GM12872 (cell line): ENCODE measurements at regions not wholly inside any gene's neighbourhood (a gene's known extent, or its start where the extent isn't known, plus 50 kb on each side); places are given as distances from the start of the nearest gene placed in this dataset.

Source experiments
- CTCF ChIP-seq: IDR thresholded peaks from 3 replicates; pipeline ENCODE4 v1.5.1; 2011; ENCODE audit warnings: low read depth, mild to moderate bottlenecking, low read length, moderate library complexity; ENCODE audit not compliant: insufficient read depth

DNA sequence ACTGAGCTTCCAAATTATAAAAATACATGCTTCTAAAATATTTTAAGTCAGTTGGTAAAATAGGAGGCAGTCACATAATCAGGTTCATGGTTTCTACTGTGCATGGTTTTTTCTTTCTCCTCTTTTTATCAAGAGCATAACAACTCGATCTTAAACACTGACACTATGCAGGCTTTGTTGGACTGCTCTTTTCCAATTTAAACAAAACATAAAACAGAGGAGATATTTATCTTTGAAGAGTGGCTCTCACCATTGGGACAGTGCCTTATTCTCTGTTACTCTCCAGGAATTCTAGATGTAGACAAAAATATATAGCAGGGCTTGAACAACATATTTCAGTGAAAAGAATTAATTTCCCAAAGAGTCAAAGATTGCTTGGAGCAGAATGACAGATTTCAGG is 883.5 kb upstream of the ADGRL2 start:
- no peak for TF ChIP-seq CTCF

DNA sequence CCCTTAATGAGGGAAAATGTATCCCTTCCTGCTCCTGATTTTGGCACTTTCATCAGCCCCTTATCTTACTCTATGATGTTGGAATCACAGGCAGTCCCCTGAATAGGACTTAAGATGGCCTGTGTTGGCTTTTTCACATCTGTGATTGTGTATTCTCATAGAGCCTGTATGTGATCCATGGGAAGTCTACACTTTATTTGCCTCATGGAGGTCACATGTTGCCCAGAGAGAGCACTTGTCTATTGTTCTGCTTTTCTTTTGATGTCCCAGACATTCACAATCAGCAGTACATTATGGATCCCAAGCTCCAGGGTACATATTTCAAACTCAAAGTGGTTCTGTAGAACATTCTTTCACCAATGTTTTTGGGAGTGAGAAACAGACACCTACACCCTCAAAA is 885.2 kb upstream of the ADGRL2 start:
- TF ChIP-seq CTCF, result no peak

DNA sequence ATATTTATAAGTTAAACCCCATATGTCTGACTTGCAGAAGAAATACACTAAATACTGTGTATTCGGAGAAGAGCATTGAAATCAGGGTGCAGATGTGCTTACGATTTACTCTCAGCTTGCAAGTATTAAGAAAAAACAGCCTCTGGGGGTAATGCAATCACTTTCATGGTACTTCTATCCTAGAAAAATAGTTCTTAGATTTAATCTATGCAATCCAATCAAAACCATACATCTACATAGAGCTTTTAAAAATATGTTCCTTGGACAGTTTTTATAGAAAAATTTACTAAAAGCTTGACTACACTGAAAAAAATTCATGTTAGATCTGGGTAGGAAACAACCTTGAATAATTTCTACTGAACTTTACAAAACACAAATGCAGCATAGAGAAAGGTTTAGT is 890.3 kb upstream of the ADGRL2 start:
- no peak for TF ChIP-seq CTCF

- TF ChIP-seq CTCF, result no peak
Observed at GRCh38 chr1:80909172-80909784, 891.5 kb upstream of the ADGRL2 start.

GRCh38 chr1:80896781-80897356 is 903.9 kb upstream of the ADGRL2 start:
- no peak for TF ChIP-seq CTCF

DNA sequence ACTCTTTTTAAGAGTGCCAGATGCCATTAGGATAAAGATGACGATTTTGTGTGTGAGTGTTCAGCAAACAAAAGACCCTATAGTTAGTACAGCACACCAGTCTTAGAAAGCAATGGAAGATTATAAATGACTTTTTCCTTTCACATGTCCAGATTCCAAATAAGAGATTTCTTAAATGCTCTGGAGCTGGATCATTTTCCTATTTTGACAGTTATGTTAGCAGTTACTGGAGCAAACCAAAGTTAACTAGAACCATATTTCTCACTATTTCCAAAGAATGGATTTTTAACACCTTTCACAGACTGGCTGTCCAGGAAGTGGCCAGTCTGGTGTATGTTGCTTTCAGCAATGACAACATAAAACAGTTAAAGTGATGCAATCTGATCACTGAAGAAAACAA is 905.8 kb upstream of the ADGRL2 start:
- no peak for TF ChIP-seq CTCF

DNA sequence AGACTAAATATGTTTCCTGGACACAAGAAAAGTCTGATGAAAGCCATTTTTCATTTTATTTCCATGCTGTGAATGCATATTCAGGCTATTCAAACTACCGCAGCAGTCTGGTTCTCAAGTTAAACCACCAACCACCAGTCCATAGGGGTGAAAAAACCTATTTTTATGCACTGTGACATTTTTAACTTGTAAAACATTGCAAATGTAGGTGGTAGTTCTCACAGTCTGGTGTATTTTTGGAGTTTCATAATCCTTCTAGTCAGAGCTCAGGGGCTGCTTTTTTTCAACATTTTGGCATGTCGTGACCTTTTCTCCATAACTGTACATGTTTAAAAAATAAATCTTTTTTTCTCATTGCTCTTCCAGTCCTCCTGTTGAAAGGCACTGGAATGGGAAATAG is 907.6 kb upstream of the ADGRL2 start:
- TF ChIP-seq CTCF, result no peak
